Panc1 (cell line): ENCODE measurements at regions not wholly inside any gene's neighbourhood (a gene's known extent, or its start where the extent isn't known, plus 50 kb on each side); places are given as distances from the start of the nearest gene placed in this dataset.

Source experiments
- ATAC-seq: fragments of 200-7000 bp; cut with Tn5 transposase; 2 replicates; pipeline ENCODE4 v1.9.1; 2020; ENCODE audit warnings: mild to moderate bottlenecking, moderate library complexity
- BruUV-seq: library from RNA; stranded (reverse); fragments of 400-500 nt; replicated peaks from 2 replicates; lab custom pipeline; 2021; lab: Mats Ljungman, UMichigan
- CTCF ChIA-PET: fragments of 300-600 bp; sonication (Branson Sonifier 250); formaldehyde crosslinking; loops from one replicate; lab custom pipeline; 2022; ENCODE audit warnings: antibody characterized with exemption; lab: Charles Lee
- POLR2A ChIA-PET: fragments of 300-600 bp; sonication (Branson Sonifier 250); formaldehyde crosslinking; loops from one replicate; lab custom pipeline; 2022; ENCODE audit warnings: antibody characterized with exemption; lab: Charles Lee
- DNase-seq: peaks from one replicate; pipeline ENCODE4 v3.0.0-alpha.2; 2010; ENCODE audit warnings: low read depth, low spot score
- H3K27ac ChIP-seq: 2 replicates; pipeline ENCODE4 v1.5.1; 2011; ENCODE audit warnings: mild to moderate bottlenecking, low read length, inconsistent platforms
- H3K27me3 ChIP-seq: fragments of 200-500 bp; sonication (Bioruptor generic); 2 replicates; pipeline ENCODE4 v1.6.0; 2014; ENCODE audit warnings: low read length, inconsistent platforms; ENCODE audit not compliant: control insufficient read depth, insufficient read depth
- H3K36me3 ChIP-seq: fragments of 200-500 bp; sonication (Bioruptor generic); 2 replicates; pipeline ENCODE4 v1.5.1; 2014; ENCODE audit warnings: inconsistent platforms, mild to moderate bottlenecking, low read length, moderate library complexity; ENCODE audit not compliant: control insufficient read depth, insufficient read depth
- H3K4me1 ChIP-seq: 2 replicates; pipeline ENCODE4 v1.5.1; 2011; ENCODE audit warnings: inconsistent platforms, mild to moderate bottlenecking, low read length, moderate library complexity; ENCODE audit not compliant: control insufficient read depth, insufficient read depth
- H3K4me3 ChIP-seq, 2 experiments: 2 replicates each; pipeline ENCODE4 v1.5.1; 2011 to 2012; ENCODE audit warnings: low read depth in 2 of 2, low read length in 2 of 2, mild to moderate bottlenecking in 2 of 2, inconsistent platforms in 1 of 2, moderate library complexity in 1 of 2
- H3K9me3 ChIP-seq: fragments of 200-500 bp; sonication (Bioruptor generic); 2 replicates; pipeline ENCODE4 v1.5.1; 2014; ENCODE audit warnings: low read depth, mild to moderate bottlenecking, inconsistent platforms, low read length, moderate library complexity; ENCODE audit not compliant: control insufficient read depth, insufficient read depth
- CTCF ChIP-seq: fragments of 450-650 bp; IDR thresholded peaks from 2 replicates; pipeline ENCODE4 v1.5.1; 2017; ENCODE audit warnings: mild to moderate bottlenecking
- POLR2AphosphoS5 ChIP-seq: IDR thresholded peaks from 2 replicates; pipeline ENCODE4 v1.6.1; 2012; ENCODE audit warnings: mild to moderate bottlenecking, low read depth, low read length, moderate library complexity
- REST ChIP-seq, 2 experiments: IDR thresholded peaks; 2 replicates each; pipeline ENCODE4 v1.6.1; 2011 to 2012; ENCODE audit warnings: low read depth in 2 of 2, control low read depth in 1 of 2, low read length in 1 of 2, mild to moderate bottlenecking in 1 of 2, moderate library complexity in 1 of 2; ENCODE audit not compliant: insufficient read depth in 1 of 2
- SIN3A ChIP-seq: IDR thresholded peaks from 2 replicates; pipeline ENCODE4 v1.6.1; 2012; ENCODE audit warnings: low read depth, mild to moderate bottlenecking, low read length, moderate library complexity, borderline replicate concordance; ENCODE audit not compliant: insufficient read depth
- TCF7L2 ChIP-seq: IDR thresholded peaks from 2 replicates; pipeline ENCODE4 v1.6.1; 2011; ENCODE audit warnings: mild to moderate bottlenecking, low read depth, low read length, inconsistent platforms
- in situ Hi-C: cut with HindIII; loops from 2 replicates; pipeline ENCODE4 v1.10.0; 2016; ENCODE audit warnings: low sequenced_read_pairs, low pct_unique_long_range_greater_than_20kb
- intact Hi-C: fragments of 100-400 bp; cut with micrococcal nuclease; formaldehyde crosslinking; loops from one replicate; pipeline ENCODE4 v1.10.0; 2022; ENCODE audit not compliant: unreplicated experiment

GRCh38 chr18:78925557-78926242, 53.9 kb upstream of the SALL3 start:
- BruUV-seq, result no TSS peak
- in situ Hi-C loops, result no loop called here
- ChIA-PET POLR2A (no interaction called here), CTCF (no interaction called here)
- intact Hi-C loops, result no loop called here
- TF ChIP-seq CTCF, result no peak
- TF ChIP-seq POLR2AphosphoS5, result no peak
- TF ChIP-seq TCF7L2, result no peak
- no peak for TF ChIP-seq SIN3A
- no peak for TF ChIP-seq REST (IDR thresholded peaks at IDR 0.05; ENCODE audit: insufficient read depth in 1 of 2, low read depth in 2 of 2, low read length in 1 of 2)
- DNase-seq (no peak), ATAC-seq (no peak)
- H3K4me3 ChIP-seq, result no peak overlapping the region
- no peaks in the 10 kb centered on the region for H3K4me1 ChIP-seq
- H3K27me3 ChIP-seq, result peaks cover 16% of the 10 kb centered on the region
- no peaks in the 10 kb centered on the region for H3K36me3 ChIP-seq
- no peaks in the 10 kb centered on the region for H3K9me3 ChIP-seq
- H3K27ac ChIP-seq, result no peak overlapping the region

- in situ Hi-C loops, result no loop called here
- H3K4me1 ChIP-seq, result no peaks in the 10 kb centered on the region
- H3K36me3 ChIP-seq, result no peaks in the 10 kb centered on the region
- no peak for ATAC-seq
- no peak overlapping the region for H3K27ac ChIP-seq
- intact Hi-C loops, result no loop called here
- TF ChIP-seq CTCF (no peak), REST (IDR thresholded peaks at IDR 0.05; ENCODE audit: insufficient read depth in 1 of 2, low read depth in 2 of 2, low read length in 1 of 2) (no peak), SIN3A (no peak), POLR2AphosphoS5 (no peak), TCF7L2 (no peak)
- no peaks in the 10 kb centered on the region for H3K9me3 ChIP-seq
- no peak for DNase-seq
- no TSS peak for BruUV-seq
- no peak overlapping the region for H3K4me3 ChIP-seq
- ChIA-PET POLR2A (no interaction called here), CTCF (no interaction called here)
- peaks cover 22% of the 10 kb centered on the region for H3K27me3 ChIP-seq
Measured at GRCh38 chr18:78926243-78926615, 53.4 kb upstream of the SALL3 start.
